CD4-positive, CD25-positive, alpha-beta regulatory T cell (primary cell): ENCODE measurements at regions not wholly inside any gene's neighbourhood (a gene's known extent, or its start where the extent isn't known, plus 50 kb on each side); places are given as distances from the start of the nearest gene placed in this dataset.

Experiments used
- ATAC-seq, 2 donors: fragments of 150-1000 bp; cut with Tn5 transposase; one replicate each; pipeline ENCODE4 v1.10.0; 2021; ENCODE audit warnings: low read depth in 2 of 2, moderate number of reproducible peaks in 2 of 2, moderate library complexity in 1 of 2
- DNase-seq, 3 donors: peaks; one replicate each; pipeline versions ENCODE4 v3.0.0 to v3.0.0-alpha.2; 2012 to 2022; ENCODE audit warnings: mixed read lengths in 1 of 3
- H3K27ac ChIP-seq: one replicate; pipeline ENCODE4 v1.7.0; 2013; ENCODE audit warnings: mild to moderate bottlenecking, low read length; ENCODE audit not compliant: insufficient read depth, poor library complexity, severe bottlenecking
- H3K27me3 ChIP-seq: one replicate; pipeline ENCODE4 v1.7.0; 2013; ENCODE audit warnings: low read length; ENCODE audit not compliant: control insufficient read depth, insufficient read depth
- H3K36me3 ChIP-seq: one replicate; pipeline ENCODE4 v1.7.0; 2013; ENCODE audit warnings: mild to moderate bottlenecking, low read length, moderate library complexity; ENCODE audit not compliant: control insufficient read depth, insufficient read depth
- H3K4me1 ChIP-seq: 2 replicates; pipeline ENCODE4 v1.7.0; 2013; ENCODE audit warnings: mild to moderate bottlenecking, low read length; ENCODE audit not compliant: insufficient read depth, control insufficient read depth, poor library complexity, severe bottlenecking
- H3K4me3 ChIP-seq: one replicate; pipeline ENCODE4 v1.7.0; 2013; ENCODE audit warnings: low read depth, mild to moderate bottlenecking, low read length, moderate library complexity
- H3K9me3 ChIP-seq, 2 experiments: 1 replicate in 1 of 2; 2 replicates in 1 of 2; pipeline ENCODE4 v1.7.0; 2013; ENCODE audit warnings: low read length in 2 of 2, mild to moderate bottlenecking in 1 of 2, moderate library complexity in 1 of 2; ENCODE audit not compliant: control insufficient read depth in 2 of 2
- H3K27ac Mint-ChIP-seq, 3 donors: one replicate each; pipeline ENCODE4 v1.8.0; 2020 to 2022; ENCODE audit warnings: mild to moderate bottlenecking in 3 of 3, mixed read lengths in 3 of 3, moderate library complexity in 2 of 3
- H3K27me3 Mint-ChIP-seq: one replicate; pipeline ENCODE4 v1.8.0; 2022; ENCODE audit warnings: mild to moderate bottlenecking, mixed read lengths
- H3K36me3 Mint-ChIP-seq: one replicate; pipeline ENCODE4 v1.8.0; 2020; ENCODE audit warnings: mixed read lengths
- H3K4me1 Mint-ChIP-seq, 4 donors: one replicate each; pipeline ENCODE4 v1.8.0; 2020 to 2022; ENCODE audit warnings: mixed read lengths in 4 of 4, mild to moderate bottlenecking in 1 of 4
- H3K4me3 Mint-ChIP-seq, 4 donors: one replicate each; pipeline ENCODE4 v1.8.0; 2020 to 2022; ENCODE audit warnings: mild to moderate bottlenecking in 4 of 4, mixed read lengths in 4 of 4, moderate library complexity in 3 of 4
- H3K9me3 Mint-ChIP-seq, 7 donors: one replicate each; pipeline ENCODE4 v1.8.0; 2020 to 2022; ENCODE audit warnings: mixed read lengths in 7 of 7, mild to moderate bottlenecking in 3 of 7, moderate library complexity in 2 of 7

DNA sequence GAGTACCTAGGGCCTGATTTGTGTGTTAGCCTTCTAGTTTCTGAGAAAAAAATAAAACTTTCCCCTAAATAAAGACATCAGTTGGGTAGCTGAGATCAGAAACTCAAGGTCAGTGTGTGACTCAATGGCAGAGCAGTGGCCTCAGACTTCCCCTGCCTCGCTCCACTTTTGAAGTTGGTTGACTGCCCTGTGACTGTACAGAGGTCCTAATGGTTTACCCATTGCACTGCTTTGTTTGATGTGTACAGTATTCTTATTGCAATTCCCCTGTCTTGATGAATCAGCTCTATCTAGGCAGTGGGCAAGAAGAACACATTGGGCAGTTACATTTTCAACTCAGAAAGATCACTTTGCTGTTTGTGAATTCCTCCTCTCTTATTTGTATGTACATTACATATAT lies 315.7 kb downstream of the KCNS3 start:
- H3K4me1 Mint-ChIP-seq, result no peaks in the 10 kb centered on the region
- H3K27me3 Mint-ChIP-seq, result no peaks in the 10 kb centered on the region
- H3K9me3 Mint-ChIP-seq, result peaks cover 0 to 1% (median 0%) of the 10 kb centered on the region in 7 donors
- Histone ChIP-seq H3K4me1 (no peaks in the 10 kb centered on the region), H3K27ac (no peak overlapping the region), H3K27me3 (no peaks in the 10 kb centered on the region), H3K9me3 (no peaks in the 10 kb centered on the region), H3K4me3 (no peak overlapping the region), H3K36me3 (no peaks in the 10 kb centered on the region)
- no peak overlapping the region for H3K27ac Mint-ChIP-seq
- H3K36me3 Mint-ChIP-seq, result no peaks in the 10 kb centered on the region
- H3K4me3 Mint-ChIP-seq, result no peak overlapping the region
- ATAC-seq (no peak), DNase-seq (no peak)

DNA sequence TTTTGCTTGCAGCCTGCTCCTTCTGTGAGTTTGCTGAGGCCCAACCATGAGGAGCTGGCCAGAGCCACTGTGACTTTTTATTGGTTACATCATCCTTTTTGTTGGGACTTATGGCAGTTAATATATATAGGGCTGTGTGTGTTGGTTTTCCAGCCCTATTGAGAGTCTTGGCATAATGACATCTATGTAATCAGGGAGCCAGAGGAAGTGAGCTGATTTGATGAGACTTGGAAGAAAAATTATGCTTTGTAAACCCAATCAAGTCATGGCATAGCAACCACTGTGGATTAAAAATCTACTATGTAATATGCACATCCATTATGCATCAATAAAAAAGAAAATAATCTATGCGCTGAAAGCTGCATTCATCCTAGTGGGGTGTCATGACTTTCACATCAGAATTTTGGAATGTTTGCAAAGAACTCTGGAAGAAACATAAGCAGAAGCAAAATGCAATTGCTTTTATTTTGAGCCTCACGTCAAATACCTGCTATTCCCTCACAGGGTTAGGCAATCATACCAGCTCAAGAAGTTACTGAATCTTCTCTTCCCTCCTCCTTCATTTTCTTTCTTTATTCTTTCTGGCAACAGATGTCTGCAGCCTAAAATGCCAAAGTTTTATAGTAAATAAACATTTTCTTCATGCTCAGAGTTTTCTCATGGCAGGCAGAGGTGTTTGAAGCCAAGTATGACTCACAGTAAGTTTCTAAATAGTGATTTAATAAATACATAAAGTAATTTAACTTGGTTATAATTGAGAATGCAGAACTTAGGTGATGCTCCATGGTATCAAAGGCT lies 308.5 kb downstream of the KCNS3 start:
- H3K4me3 Mint-ChIP-seq, result no peak overlapping the region
- H3K27me3 Mint-ChIP-seq, result peaks cover 4% of the 10 kb centered on the region
- H3K4me1 ChIP-seq, result no peaks in the 10 kb centered on the region
- no peaks in the 10 kb centered on the region for H3K36me3 Mint-ChIP-seq
- DNase-seq (no peak), ATAC-seq (no peak)
- no peak overlapping the region for H3K27ac ChIP-seq
- H3K27ac Mint-ChIP-seq, result no peak overlapping the region
- H3K4me3 ChIP-seq, result no peak overlapping the region
- no peaks in the 10 kb centered on the region for H3K9me3 ChIP-seq
- no peaks in the 10 kb centered on the region for H3K36me3 ChIP-seq
- no peaks in the 10 kb centered on the region for H3K4me1 Mint-ChIP-seq
- no peaks in the 10 kb centered on the region for H3K27me3 ChIP-seq
- H3K9me3 Mint-ChIP-seq, result peaks cover 0 to 2% (median 0%) of the 10 kb centered on the region in 7 donors

DNA sequence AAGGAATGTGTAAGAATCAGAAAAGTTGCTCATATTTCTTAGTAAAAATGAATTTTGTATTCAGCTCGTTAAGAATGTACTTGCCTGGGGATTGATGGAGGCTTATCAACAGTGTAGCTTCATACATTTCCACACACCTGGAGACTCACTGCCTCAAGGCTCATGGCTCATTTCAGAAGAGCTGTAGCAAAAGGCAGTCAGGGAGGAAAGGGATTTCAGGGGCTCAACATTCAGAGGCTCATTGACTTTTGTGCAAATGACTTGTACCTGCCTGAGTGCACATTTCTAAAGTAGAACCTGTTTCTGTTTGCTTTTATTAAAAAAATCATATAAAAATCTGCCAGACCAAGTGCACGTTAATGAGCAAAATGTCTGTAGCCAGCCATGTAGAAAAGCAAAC lies 304.4 kb downstream of the KCNS3 start:
- Histone ChIP-seq H3K9me3 (no peaks in the 10 kb centered on the region), H3K36me3 (no peaks in the 10 kb centered on the region), H3K27ac (no peak overlapping the region), H3K4me1 (no peaks in the 10 kb centered on the region), H3K4me3 (no peak overlapping the region), H3K27me3 (no peaks in the 10 kb centered on the region)
- no peak overlapping the region for H3K4me3 Mint-ChIP-seq
- no peaks in the 10 kb centered on the region for H3K36me3 Mint-ChIP-seq
- peaks cover 0 to 2% (median 0%) of the 10 kb centered on the region in 7 donors for H3K9me3 Mint-ChIP-seq
- DNase-seq (no peak), ATAC-seq (no peak)
- peaks cover 4% of the 10 kb centered on the region for H3K27me3 Mint-ChIP-seq
- no peaks in the 10 kb centered on the region for H3K4me1 Mint-ChIP-seq
- H3K27ac Mint-ChIP-seq, result no peak overlapping the region

DNA sequence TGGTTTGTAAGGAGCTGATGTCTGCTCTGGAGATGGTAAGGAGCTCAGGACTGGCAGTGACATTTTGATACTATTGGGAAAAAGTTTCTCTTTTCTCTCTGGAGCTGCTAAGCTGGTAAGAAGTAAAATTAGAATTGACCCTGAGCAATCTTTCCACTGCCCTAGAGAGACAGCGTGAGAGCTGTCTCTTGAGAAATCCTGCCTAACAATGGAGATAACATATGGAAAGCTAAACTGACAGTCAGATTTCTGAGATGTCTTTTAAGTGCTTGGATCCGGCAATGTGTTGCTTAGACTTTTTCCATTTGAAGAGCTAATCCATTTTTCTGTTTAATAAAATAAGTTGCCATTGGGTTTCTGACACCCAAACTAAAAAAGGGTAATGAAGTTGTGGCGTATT lies 302.4 kb downstream of the KCNS3 start:
- peaks cover 0 to 2% (median 0%) of the 10 kb centered on the region in 7 donors for H3K9me3 Mint-ChIP-seq

DNA sequence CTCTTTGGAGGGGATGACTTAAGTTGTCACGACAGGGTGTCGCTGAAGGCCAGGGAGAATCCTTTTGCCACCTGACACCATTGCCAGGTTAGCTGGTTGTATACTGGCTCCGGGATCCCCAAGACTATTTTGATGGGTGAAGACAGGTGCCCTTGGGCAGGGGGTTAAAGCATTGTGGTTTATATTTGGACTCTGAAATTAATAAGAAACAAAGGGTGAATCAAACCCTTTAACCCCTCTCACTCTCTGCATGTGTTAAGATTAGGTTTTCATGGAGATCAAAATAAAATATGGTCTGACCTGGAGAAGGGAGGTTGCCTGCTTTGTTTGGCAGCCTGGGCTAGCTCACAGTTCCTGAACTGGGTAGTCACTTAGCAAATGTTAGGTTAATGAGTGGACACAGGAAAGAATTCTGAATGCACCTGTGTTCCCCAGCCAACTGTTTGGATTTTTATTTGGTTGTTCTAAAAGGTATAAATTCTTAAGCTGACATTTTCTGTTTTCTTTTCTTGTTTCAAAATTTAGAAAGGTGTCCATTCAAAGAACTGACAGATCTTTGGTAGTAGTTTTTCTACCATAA lies 301.7 kb downstream of the KCNS3 start:
- no peaks in the 10 kb centered on the region for H3K27me3 ChIP-seq
- Mint-ChIP-seq H3K27me3 (no peaks in the 10 kb centered on the region), H3K4me3 (no peak overlapping the region), H3K36me3 (no peaks in the 10 kb centered on the region), H3K9me3 (peaks cover 0 to 2% (median 0%) of the 10 kb centered on the region in 7 donors), H3K4me1 (no peaks in the 10 kb centered on the region), H3K27ac (no peak overlapping the region)
- H3K4me3 ChIP-seq, result no peak overlapping the region
- ATAC-seq (no peak), DNase-seq (no peak)
- no peaks in the 10 kb centered on the region for H3K4me1 ChIP-seq
- H3K9me3 ChIP-seq, result no peaks in the 10 kb centered on the region
- H3K36me3 ChIP-seq, result no peaks in the 10 kb centered on the region
- H3K27ac ChIP-seq, result no peak overlapping the region

More for the DNA sequence above, 302.4 kb downstream of the KCNS3 start:
- Mint-ChIP-seq H3K4me1 (no peaks in the 10 kb centered on the region), H3K36me3 (no peaks in the 10 kb centered on the region), H3K27me3 (no peaks in the 10 kb centered on the region), H3K4me3 (peak overlapping the region in 1 of 4 donors; percentile 66), H3K27ac (no peak overlapping the region)
- Histone ChIP-seq H3K36me3 (no peaks in the 10 kb centered on the region), H3K4me3 (no peak overlapping the region), H3K27me3 (no peaks in the 10 kb centered on the region), H3K4me1 (no peaks in the 10 kb centered on the region), H3K9me3 (no peaks in the 10 kb centered on the region), H3K27ac (no peak overlapping the region)
- DNase-seq, result no peak
- no peak for ATAC-seq

DNA sequence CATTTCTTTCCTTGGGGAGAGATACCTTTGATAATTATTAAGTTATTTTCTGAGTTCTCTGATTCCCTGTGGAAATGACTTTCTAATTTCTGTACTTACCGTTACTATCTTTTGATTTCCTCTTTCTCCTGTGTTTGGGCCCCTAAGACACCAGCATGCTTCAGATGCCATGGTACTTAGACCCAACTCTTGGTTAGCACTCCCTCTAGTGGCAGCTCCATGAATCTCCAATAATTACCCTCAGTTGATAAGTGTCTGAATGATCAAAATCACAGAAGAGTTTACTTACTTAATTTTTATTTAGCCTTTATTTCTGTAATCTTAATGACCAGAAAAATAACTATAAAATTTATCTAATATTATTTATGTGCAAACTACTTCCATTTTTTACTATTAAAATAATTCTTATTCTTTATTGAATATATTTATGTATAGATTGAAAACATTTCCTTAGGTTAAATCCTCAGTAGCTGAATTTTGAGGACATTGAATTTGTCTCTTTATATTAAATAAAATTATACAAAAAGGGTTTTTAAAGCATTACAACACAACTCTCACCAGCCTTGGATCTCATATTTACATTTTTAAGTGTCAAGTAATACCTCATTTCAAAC lies 300.4 kb downstream of the KCNS3 start:
- no peaks in the 10 kb centered on the region for H3K9me3 ChIP-seq
- DNase-seq (peak; percentile 3 to 57 (median 12)), ATAC-seq (peak in 1 of 2 donors; percentile 55)
- Mint-ChIP-seq H3K4me1 (no peaks in the 10 kb centered on the region), H3K27ac (no peak overlapping the region), H3K9me3 (no peaks in the 10 kb centered on the region), H3K4me3 (no peak overlapping the region), H3K36me3 (no peaks in the 10 kb centered on the region), H3K27me3 (no peaks in the 10 kb centered on the region)
- no peaks in the 10 kb centered on the region for H3K27me3 ChIP-seq
- no peak overlapping the region for H3K4me3 ChIP-seq
- H3K36me3 ChIP-seq, result no peaks in the 10 kb centered on the region
- no peak overlapping the region for H3K27ac ChIP-seq
- no peaks in the 10 kb centered on the region for H3K4me1 ChIP-seq

DNA sequence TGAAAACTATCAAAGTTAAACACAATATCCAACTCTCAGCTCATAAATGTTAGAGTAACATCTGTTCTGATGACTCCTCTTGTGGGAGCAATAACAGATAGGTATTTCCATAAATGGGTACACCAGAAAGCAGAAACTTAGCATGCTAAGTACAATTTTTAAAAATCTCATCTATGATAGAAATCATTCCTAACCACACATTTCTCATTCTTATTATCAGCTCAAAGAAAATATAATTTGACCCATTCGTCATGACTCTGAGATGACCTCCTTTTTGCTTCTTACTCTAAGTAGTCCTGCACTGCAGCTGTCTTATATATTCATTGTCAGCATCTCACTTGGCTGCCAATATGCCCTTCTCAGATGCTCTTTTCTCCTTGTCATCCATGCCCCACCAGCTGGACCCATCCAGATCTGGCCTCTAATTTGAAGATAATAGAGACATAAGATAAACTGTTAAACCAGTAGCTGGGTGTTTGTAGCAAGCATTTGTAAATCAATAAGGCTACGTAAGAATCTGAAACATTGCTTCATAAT lies 298.3 kb downstream of the KCNS3 start:
- no peak for DNase-seq
- H3K4me1 Mint-ChIP-seq, result no peaks in the 10 kb centered on the region
- H3K4me3 Mint-ChIP-seq, result no peak overlapping the region
- Histone ChIP-seq H3K27me3 (no peaks in the 10 kb centered on the region), H3K27ac (no peak overlapping the region), H3K36me3 (no peaks in the 10 kb centered on the region), H3K9me3 (no peaks in the 10 kb centered on the region), H3K4me1 (no peaks in the 10 kb centered on the region), H3K4me3 (no peak overlapping the region)
- no peaks in the 10 kb centered on the region for H3K27me3 Mint-ChIP-seq
- ATAC-seq, result no peak
- no peaks in the 10 kb centered on the region for H3K36me3 Mint-ChIP-seq
- H3K9me3 Mint-ChIP-seq, result no peaks in the 10 kb centered on the region
- no peak overlapping the region for H3K27ac Mint-ChIP-seq
